ENCODE measurements at regions not wholly inside any gene's neighbourhood (a gene's known extent, or its start where the extent isn't known, plus 50 kb on each side); places are given as distances from the start of the nearest gene placed in this dataset.

DNA sequence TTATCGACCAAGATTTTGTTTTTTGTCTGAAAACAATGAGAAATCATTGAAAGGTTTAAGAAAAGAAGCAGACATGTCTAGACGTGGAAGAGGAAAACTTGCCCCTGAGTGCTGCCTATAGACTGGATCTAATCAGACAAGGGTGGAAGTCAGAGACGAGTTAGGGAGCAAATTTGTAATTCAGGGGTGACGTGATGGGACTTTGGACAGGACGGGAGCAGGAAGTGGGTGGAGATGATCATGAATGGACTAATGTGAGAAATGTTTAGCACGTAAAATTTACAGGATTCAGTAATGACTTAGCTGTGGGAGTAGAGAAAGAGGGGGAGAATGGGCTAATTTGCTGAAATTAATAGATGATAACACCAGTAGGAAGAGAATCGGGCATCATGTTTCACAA, 117.0 kb upstream of the EPHA4 start:
- Histone ChIP-seq H3K79me2 (ENCODE audit: low read length) (no peaks in the 10 kb centered on the region), H4K20me1 (ENCODE audit: insufficient read depth, low read length) (no peaks in the 10 kb centered on the region), H3K27me3 (ENCODE audit: low read depth, low read length) (no peaks in the 10 kb centered on the region), H2AFZ (ENCODE audit: low read depth, low read length) (no peak overlapping the region), H3K9me3 (ENCODE audit: insufficient read depth, low read length) (no peaks in the 10 kb centered on the region), H3K4me1 (ENCODE audit: low read length) (no peaks in the 10 kb centered on the region), H3K9ac (ENCODE audit: low read length) (no peak overlapping the region), H3K36me3 (replicated peaks; ENCODE audit: low read depth, low read length) (no peaks in the 10 kb centered on the region), H3K27ac (ENCODE audit: low read length) (no peak overlapping the region), H3K4me3 (ENCODE audit: low read length) (no peak overlapping the region), H3K4me2 (ENCODE audit: low read length) (no peak overlapping the region)
- TF ChIP-seq, protein P1, sequence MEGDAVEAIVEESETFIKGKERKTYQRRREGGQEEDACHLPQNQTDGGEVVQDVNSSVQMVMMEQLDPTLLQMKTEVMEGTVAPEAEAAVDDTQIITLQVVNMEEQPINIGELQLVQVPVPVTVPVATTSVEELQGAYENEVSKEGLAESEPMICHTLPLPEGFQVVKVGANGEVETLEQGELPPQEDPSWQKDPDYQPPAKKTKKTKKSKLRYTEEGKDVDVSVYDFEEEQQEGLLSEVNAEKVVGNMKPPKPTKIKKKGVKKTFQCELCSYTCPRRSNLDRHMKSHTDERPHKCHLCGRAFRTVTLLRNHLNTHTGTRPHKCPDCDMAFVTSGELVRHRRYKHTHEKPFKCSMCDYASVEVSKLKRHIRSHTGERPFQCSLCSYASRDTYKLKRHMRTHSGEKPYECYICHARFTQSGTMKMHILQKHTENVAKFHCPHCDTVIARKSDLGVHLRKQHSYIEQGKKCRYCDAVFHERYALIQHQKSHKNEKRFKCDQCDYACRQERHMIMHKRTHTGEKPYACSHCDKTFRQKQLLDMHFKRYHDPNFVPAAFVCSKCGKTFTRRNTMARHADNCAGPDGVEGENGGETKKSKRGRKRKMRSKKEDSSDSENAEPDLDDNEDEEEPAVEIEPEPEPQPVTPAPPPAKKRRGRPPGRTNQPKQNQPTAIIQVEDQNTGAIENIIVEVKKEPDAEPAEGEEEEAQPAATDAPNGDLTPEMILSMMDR (IDR thresholded peaks at IDR 0.05; ENCODE audit: low read depth, low read length) = no peak
- no peak for TF ChIP-seq EZH2phosphoT487 (IDR thresholded peaks at IDR 0.05; ENCODE audit: low read depth)

DNA sequence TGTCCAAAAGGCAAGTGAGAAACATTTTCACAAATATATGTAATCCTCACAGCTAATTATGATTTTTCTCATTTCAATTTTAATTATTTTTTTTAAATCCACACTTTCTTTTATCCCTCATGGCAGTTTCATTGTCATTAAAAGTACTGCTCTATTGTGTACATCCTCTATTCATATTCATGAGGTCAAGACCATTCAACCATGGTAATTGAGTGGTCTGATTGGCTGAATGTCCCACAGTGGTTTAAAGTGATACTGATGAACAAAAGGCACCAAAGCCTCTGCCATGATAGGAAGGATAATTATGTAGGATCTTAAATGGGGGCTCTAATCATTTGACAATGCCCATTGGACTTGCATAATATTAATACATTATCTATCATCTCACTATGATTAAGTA, 108.4 kb upstream of the EPHA4 start:
- Histone ChIP-seq H3K4me3 (ENCODE audit: low read length) (no peak overlapping the region), H3K79me2 (ENCODE audit: low read length) (no peaks in the 10 kb centered on the region), H3K36me3 (replicated peaks; ENCODE audit: low read depth, low read length) (no peaks in the 10 kb centered on the region), H3K27ac (ENCODE audit: low read length) (no peak overlapping the region), H4K20me1 (ENCODE audit: insufficient read depth, low read length) (no peaks in the 10 kb centered on the region), H3K4me1 (ENCODE audit: low read length) (no peaks in the 10 kb centered on the region), H3K27me3 (ENCODE audit: low read depth, low read length) (no peaks in the 10 kb centered on the region), H3K4me2 (ENCODE audit: low read length) (no peak overlapping the region), H3K9me3 (ENCODE audit: insufficient read depth, low read length) (no peaks in the 10 kb centered on the region), H2AFZ (ENCODE audit: low read depth, low read length) (no peak overlapping the region), H3K9ac (ENCODE audit: low read length) (no peak overlapping the region)
- TF ChIP-seq, protein P1 (IDR thresholded peaks at IDR 0.05; ENCODE audit: low read depth, low read length) = no peak
- no peak for TF ChIP-seq EZH2phosphoT487 (IDR thresholded peaks at IDR 0.05; ENCODE audit: low read depth)

DNA sequence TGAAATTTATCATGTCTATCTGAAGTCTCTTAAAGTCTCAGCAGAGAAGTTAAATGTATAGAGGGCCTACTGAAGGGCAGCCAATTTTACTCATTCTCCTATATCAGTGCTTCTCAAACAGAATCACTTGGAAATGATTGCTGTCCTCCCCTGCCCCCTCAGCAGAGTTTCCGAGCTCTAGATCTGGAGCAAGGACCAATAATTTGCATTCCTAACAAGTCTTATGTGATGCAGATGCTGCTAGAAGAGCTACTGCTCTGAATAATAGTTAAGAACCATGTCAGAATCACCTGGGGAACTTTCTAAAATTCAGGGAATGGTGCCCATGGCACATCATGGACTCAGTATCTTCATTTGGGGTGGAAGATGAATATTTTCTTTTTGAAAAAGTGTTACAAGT, 105.6 kb upstream of the EPHA4 start:
- no peaks in the 10 kb centered on the region for H3K4me1 ChIP-seq (ENCODE audit: low read length)
- no peaks in the 10 kb centered on the region for H3K79me2 ChIP-seq (ENCODE audit: low read length)
- no peaks in the 10 kb centered on the region for H3K27me3 ChIP-seq (ENCODE audit: low read depth, low read length)
- H3K4me2 ChIP-seq (ENCODE audit: low read length) = no peak overlapping the region
- 0 out of 2 replicates have a peak overlapping the region, but pooled peaks have one; percentile 21 for H2AFZ ChIP-seq (ENCODE audit: low read depth, low read length)
- TF ChIP-seq EZH2phosphoT487 (IDR thresholded peaks at IDR 0.05; ENCODE audit: low read depth) = no peak
- TF ChIP-seq, protein P1 (IDR thresholded peaks at IDR 0.05; ENCODE audit: low read depth, low read length) = no peak
- no peaks in the 10 kb centered on the region for H3K9me3 ChIP-seq (ENCODE audit: insufficient read depth, low read length)
- H3K9ac ChIP-seq (ENCODE audit: low read length) = no peak overlapping the region
- H4K20me1 ChIP-seq (ENCODE audit: insufficient read depth, low read length) = no peaks in the 10 kb centered on the region
- H3K36me3 ChIP-seq (replicated peaks; ENCODE audit: low read depth, low read length) = no peaks in the 10 kb centered on the region
- no peak overlapping the region for H3K4me3 ChIP-seq (ENCODE audit: low read length)
- H3K27ac ChIP-seq (ENCODE audit: low read length) = no peak overlapping the region

DNA sequence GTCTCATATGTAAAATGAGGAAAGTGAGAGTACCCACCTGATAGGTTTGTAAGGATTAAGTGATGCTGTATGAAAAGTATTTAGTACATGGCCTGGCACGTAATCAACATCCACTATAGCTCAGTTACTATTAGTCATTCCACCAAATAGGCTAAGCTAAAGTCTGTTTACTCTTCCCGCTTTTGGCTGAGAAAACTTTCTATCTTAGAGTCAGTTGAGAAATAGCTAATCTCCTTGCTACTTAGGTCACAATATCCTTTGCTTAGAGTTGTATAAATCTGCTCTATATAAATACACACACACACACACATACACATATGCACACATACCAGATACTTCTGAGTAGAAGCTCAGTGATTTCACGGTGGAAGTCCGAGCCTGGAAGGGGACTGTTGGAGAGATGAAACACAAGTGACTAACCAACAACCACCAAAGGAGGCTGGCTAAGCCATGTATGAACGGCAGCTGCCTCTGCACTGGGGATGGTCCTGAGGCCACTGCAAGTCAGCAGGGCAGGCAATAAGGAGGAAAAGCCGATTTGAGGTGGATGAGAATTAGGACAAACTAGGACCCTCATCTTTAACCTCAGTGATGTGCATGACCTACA, 104.6 kb upstream of the EPHA4 start:
- H3K4me3 ChIP-seq (ENCODE audit: low read length) = no peak overlapping the region
- H2AFZ ChIP-seq (ENCODE audit: low read depth, low read length) = no peak overlapping the region
- H3K9me3 ChIP-seq (ENCODE audit: insufficient read depth, low read length) = no peaks in the 10 kb centered on the region
- no peaks in the 10 kb centered on the region for H3K27me3 ChIP-seq (ENCODE audit: low read depth, low read length)
- no peak overlapping the region for H3K9ac ChIP-seq (ENCODE audit: low read length)
- H3K4me1 ChIP-seq (ENCODE audit: low read length) = no peaks in the 10 kb centered on the region
- no peak overlapping the region for H3K4me2 ChIP-seq (ENCODE audit: low read length)
- H3K79me2 ChIP-seq (ENCODE audit: low read length) = no peaks in the 10 kb centered on the region
- H3K36me3 ChIP-seq (replicated peaks; ENCODE audit: low read depth, low read length) = no peaks in the 10 kb centered on the region
- no peak overlapping the region for H3K27ac ChIP-seq (ENCODE audit: low read length)
- no peak for TF ChIP-seq EZH2phosphoT487 (IDR thresholded peaks at IDR 0.05; ENCODE audit: low read depth)
- TF ChIP-seq, protein P1 (IDR thresholded peaks at IDR 0.05; ENCODE audit: low read depth, low read length) = no peak
- no peaks in the 10 kb centered on the region for H4K20me1 ChIP-seq (ENCODE audit: insufficient read depth, low read length)
